Colonic mucosa (tissue), 4 donors: ENCODE measurements at regions not wholly inside any gene's neighbourhood (a gene's known extent, or its start where the extent isn't known, plus 50 kb on each side); places are given as distances from the start of the nearest gene placed in this dataset.

Experiments
- DNase-seq: peaks from one replicate; pipeline ENCODE4 v3.0.0-alpha.2; 2020
- H3K27ac ChIP-seq: fragments of 200-600 bp; one replicate; pipeline ENCODE4 v1.8.0; 2021
- H3K27me3 ChIP-seq: fragments of 200-600 bp; one replicate; pipeline ENCODE4 v1.8.0; 2021
- H3K36me3 ChIP-seq: fragments of 200-600 bp; one replicate; pipeline ENCODE4 v1.8.0; 2021
- H3K4me1 ChIP-seq: fragments of 200-600 bp; one replicate; pipeline ENCODE4 v1.8.0; 2021; ENCODE audit warnings: mild to moderate bottlenecking
- H3K4me3 ChIP-seq: fragments of 200-600 bp; one replicate; pipeline ENCODE4 v1.8.0; 2021
- H3K9ac ChIP-seq, 2 donors: one replicate each; pipeline ENCODE4 v1.7.0; 2013; ENCODE audit warnings: control low read depth in 2 of 2, low read depth in 2 of 2, low read length in 2 of 2
- H3K9me3 ChIP-seq: fragments of 200-600 bp; one replicate; pipeline ENCODE4 v1.8.0; 2021
- CTCF ChIP-seq: fragments of 200-600 bp; IDR thresholded peaks from one replicate; pipeline ENCODE4 v1.8.0; 2022; ENCODE audit warnings: antibody characterized with exemption, mild to moderate bottlenecking
- intact Hi-C: fragments of 100-400 bp; cut with DNase I; formaldehyde crosslinking; loops from one replicate; pipeline ENCODE4 v1.14.1; 2022
- donor health status: healthy.
- donor health status: DM: no; HTN: no; CAD: no.
- donor health status: DM: no; HTN: no; CAD: no.

- Histone ChIP-seq H3K9me3 (no peaks in the 10 kb centered on the region), H3K4me3 (peak overlapping the region; percentile 25), H3K27ac (peak overlapping the region; percentile 44), H3K36me3 (no peaks in the 10 kb centered on the region), H3K9ac (peak overlapping the region in 1 of 2 donors; percentile 26), H3K27me3 (peaks cover 8% of the 10 kb centered on the region), H3K4me1 (peaks cover 6% of the 10 kb centered on the region)
- intact Hi-C loops: loop anchor here (5.0 kb wide), 3 partner anchors 286 to 601 kb away; no protein-coding TSS in a partner anchor
- TF ChIP-seq CTCF: no peak
- DNase-seq: no peak
Observed at GRCh38 chr7:25852939-25853271, 299.1 kb upstream of the NFE2L3 start.

DNA sequence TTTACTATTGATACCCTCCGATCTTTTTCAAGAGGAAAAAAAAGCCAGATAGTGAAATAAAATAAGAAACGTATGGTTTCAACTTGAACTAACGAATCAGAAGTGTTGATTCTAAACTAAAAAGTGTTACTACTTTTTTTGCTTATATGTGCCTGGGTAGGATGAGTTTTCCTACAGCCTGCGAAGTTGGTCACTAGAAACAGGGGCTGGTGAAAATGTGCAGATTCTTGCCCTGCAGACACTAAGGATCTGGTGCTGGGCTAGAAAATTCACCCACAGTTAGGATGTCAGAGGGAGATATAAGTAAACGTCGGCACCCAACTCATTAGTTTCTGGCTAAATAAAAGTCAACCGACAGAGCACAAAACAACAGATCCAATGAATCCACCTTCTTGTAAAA is 298.7 kb upstream of the NFE2L3 start:
- peak overlapping the region; percentile 44 for H3K27ac ChIP-seq
- H3K9ac ChIP-seq: no peak overlapping the region
- TF ChIP-seq CTCF: no peak
- intact Hi-C loops: loop anchor here (5.0 kb wide), 3 partner anchors 286 to 601 kb away; no protein-coding TSS in a partner anchor
- peaks cover 8% of the 10 kb centered on the region for H3K27me3 ChIP-seq
- no peak for DNase-seq
- no peaks in the 10 kb centered on the region for H3K9me3 ChIP-seq
- no peak overlapping the region for H3K4me3 ChIP-seq
- peaks cover 6% of the 10 kb centered on the region for H3K4me1 ChIP-seq
- no peaks in the 10 kb centered on the region for H3K36me3 ChIP-seq

GRCh38 chr7:25854059-25854458 is 297.9 kb upstream of the NFE2L3 start:
- no peak for DNase-seq
- H3K4me3 ChIP-seq: no peak overlapping the region
- peaks cover 6% of the 10 kb centered on the region for H3K4me1 ChIP-seq
- no peaks in the 10 kb centered on the region for H3K36me3 ChIP-seq
- no peak for TF ChIP-seq CTCF
- H3K9me3 ChIP-seq: no peaks in the 10 kb centered on the region
- H3K9ac ChIP-seq: peak overlapping the region in 1 of 2 donors; percentile 68
- peaks cover 8% of the 10 kb centered on the region for H3K27me3 ChIP-seq
- peak overlapping the region; percentile 51 for H3K27ac ChIP-seq
- intact Hi-C loops: loop anchor here (5.0 kb wide), 3 partner anchors 287 to 602 kb away; no protein-coding TSS in a partner anchor

DNA sequence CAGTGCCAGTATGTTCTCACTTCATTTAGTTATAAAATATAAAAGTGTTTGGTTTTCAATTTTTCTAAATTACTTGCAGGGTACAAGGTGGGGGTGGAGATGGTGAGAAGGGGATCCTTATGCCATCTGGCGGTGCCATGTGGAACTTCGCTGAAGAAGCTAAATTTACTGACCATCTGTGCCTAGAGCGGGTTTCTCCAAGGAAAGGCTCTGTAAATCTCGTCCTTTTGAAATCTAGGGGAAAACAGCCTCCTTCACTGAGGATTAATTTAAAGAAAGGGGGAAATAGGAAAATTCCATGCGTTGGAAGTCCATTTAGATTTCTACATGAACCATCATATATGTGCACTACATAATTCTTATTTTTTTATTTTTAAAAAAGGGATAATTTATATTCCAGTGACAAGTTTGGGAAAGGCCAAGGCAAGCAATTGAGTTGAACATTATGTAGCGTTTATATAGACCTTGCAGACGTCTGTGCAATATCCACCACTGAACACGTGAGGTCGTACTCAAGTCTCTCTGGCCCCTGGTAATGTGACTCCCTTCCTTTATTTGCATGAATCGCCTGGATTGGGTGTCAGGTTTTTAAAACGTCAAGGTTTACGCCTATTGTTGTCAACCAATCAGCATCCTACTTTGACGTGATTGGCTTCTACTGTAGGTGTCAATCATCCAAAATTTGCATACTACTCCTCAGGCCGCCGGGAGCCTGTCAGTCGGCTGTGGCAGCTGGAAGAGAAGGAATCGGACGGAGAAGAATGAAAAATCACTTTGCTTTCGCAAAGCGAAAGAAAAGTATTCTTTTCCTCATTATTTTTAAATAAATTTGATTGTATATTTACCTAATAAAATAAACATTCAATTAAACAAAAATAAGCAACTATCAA is 297.1 kb upstream of the NFE2L3 start:
- Histone ChIP-seq H3K36me3 (no peaks in the 10 kb centered on the region), H3K4me3 (no peak overlapping the region), H3K27me3 (peaks cover 9% of the 10 kb centered on the region), H3K9me3 (no peaks in the 10 kb centered on the region), H3K27ac (peak overlapping the region; percentile 51), H3K9ac (peak overlapping the region in 1 of 2 donors; percentile 68), H3K4me1 (peaks cover 6% of the 10 kb centered on the region)
- peak; percentile 86 for DNase-seq
- peak; percentile 79 for TF ChIP-seq CTCF
- intact Hi-C loops: loop anchor here (5.0 kb wide), 4 partner anchors 288 to 1312 kb away; partner anchors contain the start of gene HOXA9

- Histone ChIP-seq H3K27ac (peak overlapping the region; percentile 80), H3K36me3 (no peaks in the 10 kb centered on the region), H3K9me3 (no peaks in the 10 kb centered on the region), H3K4me3 (peak overlapping the region; percentile 30), H3K9ac (peak overlapping the region; percentile 79 to 93), H3K27me3 (peaks cover 21% of the 10 kb centered on the region), H3K4me1 (peaks cover 6% of the 10 kb centered on the region)
- no peak for TF ChIP-seq CTCF
- intact Hi-C loops: loop anchor here (5.0 kb wide), 1 partner anchor 1311 kb away; the partner anchor contains the start of gene HOXA9
- peak; percentile 47 for DNase-seq
Observed at GRCh38 chr7:25855854-25856782, 295.9 kb upstream of the NFE2L3 start.
